T-cell (primary cell): ENCODE measurements at regions not wholly inside any gene's neighbourhood (a gene's known extent, or its start where the extent isn't known, plus 50 kb on each side); places are given as distances from the start of the nearest gene placed in this dataset.

Source experiments
- ATAC-seq, 4 experiments: fragments of 200-7000 bp in 3 of 4; fragments of 150-1000 bp in 1 of 4; cut with Tn5 transposase; replicated peaks in 1 of 4; 1 replicate in 3 of 4; 2 replicates in 1 of 4; pipeline ENCODE4 v1.10.0; 2021; ENCODE audit warnings: moderate library complexity in 3 of 4, mild to moderate bottlenecking in 2 of 4, moderate number of reproducible peaks in 1 of 4
- CTCF ChIA-PET, 2 donors: fragments of 300-600 bp; sonication (Branson Sonifier 250); formaldehyde crosslinking; loops; one replicate each; lab custom pipeline; 2022; ENCODE audit warnings: antibody characterized with exemption in 2 of 2; lab: Charles Lee
- POLR2A ChIA-PET, 2 donors: fragments of 300-600 bp; sonication (Branson Sonifier 250); formaldehyde crosslinking; loops; one replicate each; lab custom pipeline; 2022; ENCODE audit warnings: antibody characterized with exemption in 2 of 2; lab: Charles Lee
- DNase-seq, 35 experiments: peaks; one replicate each; pipeline versions ENCODE4 v3.0.0 to v3.0.0-alpha.2; 2013 to 2023
- H3K27ac ChIP-seq: one replicate; pipeline ENCODE4 v1.5.1; 2013; ENCODE audit warnings: low read length
- H3K27me3 ChIP-seq, 2 experiments: replicated peaks in 1 of 2; 1 replicate in 1 of 2; 2 replicates in 1 of 2; pipeline versions ENCODE4 v1.6.1 to v1.7.0; 2013; ENCODE audit warnings: low read length in 1 of 2, mixed read lengths in 1 of 2; ENCODE audit not compliant: control insufficient read depth in 2 of 2, insufficient read depth in 2 of 2; ENCODE audit errors: extremely low read depth in 1 of 2
- H3K36me3 ChIP-seq, 2 donors: 1 replicate in 1 of 2; 2 replicates in 1 of 2; pipeline versions ENCODE4 v1.6.1 to v1.7.0; 2013; ENCODE audit warnings: low read length in 1 of 2; ENCODE audit not compliant: control insufficient read depth in 2 of 2, insufficient read depth in 1 of 2; ENCODE audit errors: extremely low read depth in 1 of 2
- H3K4me1 ChIP-seq, 2 experiments: 1 replicate in 1 of 2; 2 replicates in 1 of 2; pipeline versions ENCODE4 v1.6.1 to v1.7.0; 2013; ENCODE audit warnings: low read length in 2 of 2, mixed read lengths in 1 of 2; ENCODE audit not compliant: insufficient read depth in 2 of 2, control insufficient read depth in 1 of 2; ENCODE audit errors: extremely low read depth in 1 of 2
- H3K4me3 ChIP-seq, 2 donors: 1 replicate in 1 of 2; 2 replicates in 1 of 2; pipeline versions ENCODE4 v1.5.1 to v1.7.0; 2013; ENCODE audit warnings: mild to moderate bottlenecking in 2 of 2, low read length in 1 of 2, moderate library complexity in 1 of 2; ENCODE audit not compliant: control insufficient read depth in 1 of 2; ENCODE audit errors: extremely low read depth in 1 of 2
- H3K9me3 ChIP-seq: 2 replicates; pipeline ENCODE4 v1.7.0; 2013
- H3K27ac Mint-ChIP-seq, 2 donors: one replicate each; pipeline ENCODE4 v1.8.0; 2020 to 2021; ENCODE audit warnings: mild to moderate bottlenecking in 2 of 2, mixed read lengths in 2 of 2
- H3K27me3 Mint-ChIP-seq, 2 donors: one replicate each; pipeline ENCODE4 v1.8.0; 2021 to 2022; ENCODE audit warnings: mixed read lengths in 2 of 2
- H3K36me3 Mint-ChIP-seq: one replicate; pipeline ENCODE4 v1.8.0; 2021; ENCODE audit warnings: mixed read lengths
- H3K4me1 Mint-ChIP-seq, 3 donors: one replicate each; pipeline ENCODE4 v1.8.0; 2020 to 2022; ENCODE audit warnings: mixed read lengths in 3 of 3, mild to moderate bottlenecking in 1 of 3
- H3K4me3 Mint-ChIP-seq, 3 donors: one replicate each; pipeline ENCODE4 v1.8.0; 2020 to 2022; ENCODE audit warnings: mild to moderate bottlenecking in 3 of 3, mixed read lengths in 3 of 3, moderate library complexity in 3 of 3
- H3K9me3 Mint-ChIP-seq, 3 donors: one replicate each; pipeline ENCODE4 v1.8.0; 2020 to 2022; ENCODE audit warnings: mixed read lengths in 3 of 3
- WGBS: methylation state at CpG from one replicate; pipeline ENCODE4 v1.1.5; 2013; ENCODE audit warnings: missing lambda C conversion rate; ENCODE audit not compliant: insufficient coverage; 5-methylcytosine and 5-hydroxymethylcytosine counted together

DNA sequence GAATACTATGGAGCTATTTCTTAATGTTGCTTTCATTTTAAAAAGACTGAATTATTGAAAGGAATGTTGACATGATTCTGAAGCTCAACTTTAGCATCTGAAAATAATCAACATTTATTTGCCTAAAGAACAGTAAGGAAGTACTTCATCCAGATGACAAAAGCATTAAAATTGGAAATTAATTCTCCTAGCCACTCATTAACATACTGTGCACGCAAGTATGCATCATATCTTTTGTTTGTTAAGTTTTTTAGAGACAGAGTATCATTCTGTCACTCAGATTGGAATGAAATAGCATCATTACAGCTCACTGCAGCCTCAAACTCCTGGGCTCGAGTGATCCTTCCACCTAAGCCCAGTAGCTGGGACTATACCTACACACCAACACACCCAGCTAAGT is 632.1 kb upstream of the ALCAM start:
- POLR2A ChIA-PET, result no interaction called here
- no peak for ATAC-seq
- Histone ChIP-seq H3K27me3 (no peaks in the 10 kb centered on the region), H3K27ac (no peak overlapping the region), H3K4me3 (no peak overlapping the region), H3K36me3 (no peaks in the 10 kb centered on the region), H3K9me3 (no peaks in the 10 kb centered on the region), H3K4me1 (no peaks in the 10 kb centered on the region)
- Mint-ChIP-seq H3K9me3 (no peaks in the 10 kb centered on the region), H3K27me3 (peaks cover 0 to 5% of the 10 kb centered on the region in 2 donors), H3K36me3 (no peaks in the 10 kb centered on the region), H3K27ac (no peak overlapping the region), H3K4me1 (no peaks in the 10 kb centered on the region), H3K4me3 (no peak overlapping the region)
- CTCF ChIA-PET, result no interaction called here
- WGBS, result no CpG with 5 or more reads among the region's 2 CpGs
- no peak for DNase-seq

DNA sequence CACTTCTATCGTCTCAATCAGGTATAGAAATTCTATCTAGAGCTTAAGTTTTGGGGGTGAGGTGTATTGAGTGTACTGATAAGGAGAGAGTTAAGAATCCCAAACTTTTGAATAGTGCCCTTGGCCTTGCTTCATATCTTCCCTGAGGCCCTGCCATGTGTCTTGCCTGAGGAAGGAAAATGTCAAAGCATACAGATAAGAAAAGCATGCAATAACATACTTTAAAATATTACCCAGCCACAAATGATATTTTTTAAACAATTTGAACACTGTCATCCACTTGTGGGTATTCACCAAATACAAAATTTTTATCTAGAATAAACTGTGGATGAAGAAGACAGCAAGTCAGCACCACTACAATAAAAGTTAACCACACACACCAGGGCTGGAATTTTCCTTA is 631.0 kb upstream of the ALCAM start:
- no peak overlapping the region for H3K4me3 Mint-ChIP-seq
- H3K36me3 ChIP-seq, result no peaks in the 10 kb centered on the region
- H3K27ac Mint-ChIP-seq, result no peak overlapping the region
- ATAC-seq, result no peak
- no peak overlapping the region for H3K27ac ChIP-seq
- ChIA-PET CTCF (no interaction called here), POLR2A (no interaction called here)
- H3K9me3 ChIP-seq, result no peaks in the 10 kb centered on the region
- H3K4me1 Mint-ChIP-seq, result no peaks in the 10 kb centered on the region
- H3K27me3 Mint-ChIP-seq, result peaks cover 0 to 5% of the 10 kb centered on the region in 2 donors
- DNase-seq, result no peak
- no peaks in the 10 kb centered on the region for H3K27me3 ChIP-seq
- no peaks in the 10 kb centered on the region for H3K36me3 Mint-ChIP-seq
- H3K4me3 ChIP-seq, result no peak overlapping the region
- no peaks in the 10 kb centered on the region for H3K4me1 ChIP-seq
- no CpG with 5 or more reads among the region's 1 CpG for WGBS
- no peaks in the 10 kb centered on the region for H3K9me3 Mint-ChIP-seq

DNA sequence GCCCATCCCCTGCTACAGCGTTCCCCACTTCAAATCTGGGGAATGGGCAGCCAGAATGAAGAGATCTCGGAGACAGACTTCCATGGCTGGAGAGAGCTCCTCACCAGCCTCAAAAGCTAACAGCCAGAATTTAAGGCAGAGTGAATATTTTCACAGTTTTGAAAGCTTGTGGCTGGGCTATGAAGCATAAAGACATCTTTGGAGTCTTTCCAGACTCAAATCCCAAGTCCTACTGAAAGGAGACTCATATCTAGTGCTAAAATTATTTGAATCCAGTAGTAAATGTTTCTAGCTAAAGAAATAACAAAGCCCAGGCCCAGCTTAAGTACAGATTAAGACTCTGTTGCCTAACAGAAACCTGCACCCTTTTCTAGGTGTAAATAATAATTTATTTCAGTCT is 628.4 kb upstream of the ALCAM start:
- ATAC-seq, result no peak
- Histone ChIP-seq H3K27me3 (no peaks in the 10 kb centered on the region), H3K9me3 (no peaks in the 10 kb centered on the region), H3K4me1 (no peaks in the 10 kb centered on the region), H3K36me3 (no peaks in the 10 kb centered on the region), H3K27ac (no peak overlapping the region), H3K4me3 (no peak overlapping the region)
- no peaks in the 10 kb centered on the region for H3K27me3 Mint-ChIP-seq
- H3K36me3 Mint-ChIP-seq, result no peaks in the 10 kb centered on the region
- ChIA-PET CTCF (no interaction called here), POLR2A (no interaction called here)
- no peak overlapping the region for H3K27ac Mint-ChIP-seq
- WGBS, result no CpG with 5 or more reads among the region's 2 CpGs
- no peak for DNase-seq
- no peaks in the 10 kb centered on the region for H3K9me3 Mint-ChIP-seq
- H3K4me1 Mint-ChIP-seq, result no peaks in the 10 kb centered on the region
- H3K4me3 Mint-ChIP-seq, result no peak overlapping the region

DNA sequence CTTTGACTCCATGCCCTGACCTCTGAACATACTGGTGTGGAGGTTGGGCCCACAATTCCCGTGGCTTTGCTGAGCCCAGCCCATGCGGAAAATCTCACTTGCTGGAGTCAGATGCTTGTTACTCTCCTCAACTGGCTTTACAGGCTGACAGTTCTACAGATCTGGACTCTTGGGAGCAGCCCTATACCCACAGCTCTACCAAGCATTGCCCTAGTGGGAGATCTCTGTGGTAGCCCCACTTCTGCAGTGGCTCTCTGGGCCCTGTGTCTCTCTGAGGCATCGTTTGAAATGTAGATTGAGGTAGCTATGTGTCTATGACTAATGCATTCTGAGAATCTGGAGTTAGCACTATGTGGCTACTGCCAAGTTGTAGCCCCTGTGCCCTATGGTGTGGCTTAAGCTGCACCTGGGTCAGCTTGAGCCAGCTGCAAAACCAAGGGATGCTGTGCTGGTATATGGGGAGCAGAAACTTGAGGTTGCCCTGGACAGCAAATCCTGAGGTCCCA is 625.8 kb upstream of the ALCAM start:
- no peaks in the 10 kb centered on the region for H3K36me3 Mint-ChIP-seq
- no peak overlapping the region for H3K4me3 Mint-ChIP-seq
- H3K4me1 ChIP-seq, result no peaks in the 10 kb centered on the region
- H3K4me3 ChIP-seq, result no peak overlapping the region
- no peak overlapping the region for H3K27ac ChIP-seq
- H3K9me3 ChIP-seq, result no peaks in the 10 kb centered on the region
- H3K4me1 Mint-ChIP-seq, result no peaks in the 10 kb centered on the region
- ATAC-seq (no peak), DNase-seq (no peak)
- H3K27ac Mint-ChIP-seq, result no peak overlapping the region
- ChIA-PET CTCF (no interaction called here), POLR2A (no interaction called here)
- H3K9me3 Mint-ChIP-seq, result no peaks in the 10 kb centered on the region
- WGBS, result 80% methylated on average over 1 of the region's 3 CpGs
- H3K27me3 ChIP-seq, result no peaks in the 10 kb centered on the region
- H3K27me3 Mint-ChIP-seq, result no peaks in the 10 kb centered on the region
- H3K36me3 ChIP-seq, result no peaks in the 10 kb centered on the region

DNA sequence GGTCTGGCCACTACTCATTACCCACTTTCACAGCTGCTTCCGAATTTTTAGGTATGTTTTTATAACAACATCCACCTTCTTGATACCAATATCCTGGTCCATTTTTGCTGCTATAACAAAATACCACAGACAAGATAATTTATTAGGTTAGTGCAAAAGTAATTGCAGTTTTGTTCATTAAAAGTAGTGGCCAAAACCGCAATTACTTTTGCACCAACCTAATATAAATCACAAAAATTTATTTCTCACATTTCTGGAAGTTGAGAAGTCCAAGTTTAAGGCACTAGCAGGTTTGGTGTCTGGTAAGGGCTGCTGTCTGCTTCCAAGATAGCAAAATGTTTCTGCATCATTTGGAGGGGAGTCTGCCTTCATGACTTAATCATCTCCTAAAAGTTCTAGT is 624.7 kb upstream of the ALCAM start:
- WGBS, result no CpG with 5 or more reads among the region's 2 CpGs
- ChIA-PET POLR2A (no interaction called here), CTCF (no interaction called here)
- H3K27me3 Mint-ChIP-seq, result no peaks in the 10 kb centered on the region
- no peak overlapping the region for H3K27ac Mint-ChIP-seq
- Histone ChIP-seq H3K4me3 (no peak overlapping the region), H3K27me3 (no peaks in the 10 kb centered on the region), H3K9me3 (no peaks in the 10 kb centered on the region), H3K4me1 (no peaks in the 10 kb centered on the region), H3K27ac (no peak overlapping the region), H3K36me3 (no peaks in the 10 kb centered on the region)
- no peak for ATAC-seq
- DNase-seq, result no peak
- H3K36me3 Mint-ChIP-seq, result no peaks in the 10 kb centered on the region
- no peak overlapping the region for H3K4me3 Mint-ChIP-seq
- H3K4me1 Mint-ChIP-seq, result no peaks in the 10 kb centered on the region
- no peaks in the 10 kb centered on the region for H3K9me3 Mint-ChIP-seq

DNA sequence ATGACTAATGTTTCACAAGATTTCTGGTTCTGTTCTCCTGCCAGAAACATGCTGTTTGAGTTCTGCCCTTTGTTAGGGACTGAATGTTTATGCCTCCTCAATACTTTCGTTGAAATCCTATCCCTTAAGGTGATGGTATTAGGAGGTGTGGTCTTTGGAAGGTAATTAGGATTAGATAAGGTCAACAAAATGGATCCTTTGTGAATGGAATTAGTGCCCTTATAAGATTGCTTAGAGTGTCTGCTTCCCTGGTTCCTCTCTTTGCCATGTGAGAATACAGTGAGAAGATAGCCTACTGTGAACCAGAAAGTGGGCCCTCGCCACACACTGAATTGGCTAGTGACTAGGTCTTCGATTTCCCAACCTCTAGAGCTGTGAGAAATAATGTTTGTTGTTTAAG is 621.4 kb upstream of the ALCAM start:
- Mint-ChIP-seq H3K4me1 (no peaks in the 10 kb centered on the region), H3K9me3 (no peaks in the 10 kb centered on the region), H3K4me3 (no peak overlapping the region), H3K27ac (no peak overlapping the region), H3K36me3 (no peaks in the 10 kb centered on the region), H3K27me3 (no peaks in the 10 kb centered on the region)
- H3K4me1 ChIP-seq, result no peaks in the 10 kb centered on the region
- ChIA-PET CTCF (interaction anchor here in 1 of 2 donors (0.6 kb wide), 1 partner anchor 484 kb away, joined by 5 read pairs; no protein-coding TSS in a partner anchor), POLR2A (no interaction called here)
- WGBS, result 20% methylated on average over 1 of the region's 3 CpGs
- no peaks in the 10 kb centered on the region for H3K27me3 ChIP-seq
- DNase-seq (no peak), ATAC-seq (no peak)
- no peak overlapping the region for H3K4me3 ChIP-seq
- H3K9me3 ChIP-seq, result no peaks in the 10 kb centered on the region
- H3K27ac ChIP-seq, result no peak overlapping the region
- H3K36me3 ChIP-seq, result no peaks in the 10 kb centered on the region

DNA sequence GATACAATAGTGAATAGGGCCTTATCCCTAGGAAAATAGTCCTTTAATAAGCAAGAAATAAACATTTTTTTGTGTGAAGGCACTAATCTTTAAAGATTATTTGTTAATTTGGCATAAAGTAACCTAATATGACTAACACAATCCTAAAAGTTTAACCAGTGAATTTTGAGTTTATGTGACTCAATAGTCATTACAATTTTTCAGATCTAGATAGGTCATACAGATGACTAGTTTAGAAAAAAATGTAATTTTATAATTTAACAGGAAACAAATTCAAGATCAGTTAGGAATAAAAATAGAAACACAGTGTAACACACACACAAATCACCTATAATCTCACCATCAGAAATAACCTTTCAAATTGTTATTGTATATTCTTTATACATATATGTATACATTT is 620.7 kb upstream of the ALCAM start:
- no peak for DNase-seq
- ChIA-PET CTCF (interaction anchor here in 1 of 2 donors (0.6 kb wide), 1 partner anchor 483 kb away, joined by 5 read pairs; no protein-coding TSS in a partner anchor), POLR2A (no interaction called here)

More for the DNA sequence above, 620.7 kb upstream of the ALCAM start:
- no peaks in the 10 kb centered on the region for H3K9me3 ChIP-seq
- ATAC-seq, result no peak
- H3K27me3 Mint-ChIP-seq, result no peaks in the 10 kb centered on the region
- H3K27me3 ChIP-seq, result no peaks in the 10 kb centered on the region
- no peaks in the 10 kb centered on the region for H3K36me3 ChIP-seq
- H3K27ac Mint-ChIP-seq, result no peak overlapping the region
- no peaks in the 10 kb centered on the region for H3K4me1 Mint-ChIP-seq
- H3K4me1 ChIP-seq, result no peaks in the 10 kb centered on the region
- H3K4me3 ChIP-seq, result no peak overlapping the region
- no peak overlapping the region for H3K4me3 Mint-ChIP-seq
- H3K9me3 Mint-ChIP-seq, result no peaks in the 10 kb centered on the region
- H3K36me3 Mint-ChIP-seq, result no peaks in the 10 kb centered on the region
- no peak overlapping the region for H3K27ac ChIP-seq
